ENCODE measurements at regions not wholly inside any gene's neighbourhood (a gene's known extent, or its start where the extent isn't known, plus 50 kb on each side); places are given as distances from the start of the nearest gene placed in this dataset.

DNA sequence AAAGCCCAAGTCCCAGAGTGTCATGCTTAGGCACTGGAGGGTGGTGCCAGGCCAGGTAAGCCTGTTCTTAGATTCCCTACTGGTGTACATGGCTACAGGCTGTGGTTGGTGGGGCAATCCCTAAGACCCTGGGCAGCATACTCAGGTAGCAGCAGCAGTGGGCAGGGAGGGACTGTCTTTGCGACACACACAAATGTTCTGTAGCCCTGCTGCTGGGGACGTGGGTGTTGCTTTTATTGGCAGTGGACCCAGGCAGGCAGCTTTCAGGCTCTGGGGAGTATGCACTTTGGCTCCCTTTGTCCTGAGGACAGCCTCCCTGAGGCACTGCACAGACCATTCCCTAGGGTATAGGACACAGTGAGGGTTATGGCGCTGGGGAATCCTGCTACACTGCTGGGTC lies 137.1 kb upstream of the ADAMTS19 start:
- TF ChIP-seq, protein P1, sequence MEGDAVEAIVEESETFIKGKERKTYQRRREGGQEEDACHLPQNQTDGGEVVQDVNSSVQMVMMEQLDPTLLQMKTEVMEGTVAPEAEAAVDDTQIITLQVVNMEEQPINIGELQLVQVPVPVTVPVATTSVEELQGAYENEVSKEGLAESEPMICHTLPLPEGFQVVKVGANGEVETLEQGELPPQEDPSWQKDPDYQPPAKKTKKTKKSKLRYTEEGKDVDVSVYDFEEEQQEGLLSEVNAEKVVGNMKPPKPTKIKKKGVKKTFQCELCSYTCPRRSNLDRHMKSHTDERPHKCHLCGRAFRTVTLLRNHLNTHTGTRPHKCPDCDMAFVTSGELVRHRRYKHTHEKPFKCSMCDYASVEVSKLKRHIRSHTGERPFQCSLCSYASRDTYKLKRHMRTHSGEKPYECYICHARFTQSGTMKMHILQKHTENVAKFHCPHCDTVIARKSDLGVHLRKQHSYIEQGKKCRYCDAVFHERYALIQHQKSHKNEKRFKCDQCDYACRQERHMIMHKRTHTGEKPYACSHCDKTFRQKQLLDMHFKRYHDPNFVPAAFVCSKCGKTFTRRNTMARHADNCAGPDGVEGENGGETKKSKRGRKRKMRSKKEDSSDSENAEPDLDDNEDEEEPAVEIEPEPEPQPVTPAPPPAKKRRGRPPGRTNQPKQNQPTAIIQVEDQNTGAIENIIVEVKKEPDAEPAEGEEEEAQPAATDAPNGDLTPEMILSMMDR (IDR thresholded peaks at IDR 0.05; ENCODE audit: poor library complexity), result no peak
- TF ChIP-seq EZH2phosphoT487 (IDR thresholded peaks at IDR 0.05; ENCODE audit: low read depth, severe bottlenecking, unreplicated experiment), result no peak
- no peak for TF ChIP-seq EZH2 (IDR thresholded peaks at IDR 0.05; ENCODE audit: borderline replicate concordance)

All from hepatocyte (in vitro differentiated cells).